PC-3 (cell line): ENCODE measurements at regions not wholly inside any gene's neighbourhood (a gene's known extent, or its start where the extent isn't known, plus 50 kb on each side); places are given as distances from the start of the nearest gene placed in this dataset.

ENCODE experiments used
- ATAC-seq: fragments of 200-7000 bp; cut with Tn5 transposase; 2 replicates; pipeline ENCODE4 v1.9.1; 2020; ENCODE audit warnings: mild to moderate bottlenecking, moderate library complexity
- BruUV-seq: library from RNA; stranded (reverse); fragments of 400-500 nt; replicated peaks from 2 replicates; lab custom pipeline; 2021; lab: Mats Ljungman, UMichigan
- CTCF ChIA-PET: fragments of 300-600 bp; sonication (Branson Sonifier 250); formaldehyde crosslinking; loops from one replicate; lab custom pipeline; 2022; ENCODE audit warnings: antibody characterized with exemption; lab: Charles Lee
- POLR2A ChIA-PET: fragments of 300-600 bp; sonication (Branson Sonifier 250); formaldehyde crosslinking; loops from one replicate; lab custom pipeline; 2022; ENCODE audit warnings: antibody characterized with exemption; ENCODE audit not compliant: unreplicated experiment; lab: Charles Lee
- DNase-seq: peaks from one replicate; pipeline ENCODE4 v3.0.0-alpha.2; 2015
- H2AFZ ChIP-seq: fragments of 300-600 bp; sonication (generic); 2 replicates; pipeline ENCODE4 v1.6.0; 2016; ENCODE audit warnings: antibody characterized with exemption, low read length
- H3F3A ChIP-seq: fragments of 300-600 bp; sonication (generic); one replicate; pipeline ENCODE4 v1.6.0; 2017; ENCODE audit warnings: antibody characterized with exemption, low read length, control low read depth, mild to moderate bottlenecking; ENCODE audit not compliant: unreplicated experiment
- H3K27ac ChIP-seq: fragments of 300-600 bp; sonication (generic); 2 replicates; pipeline ENCODE4 v1.5.1; 2016; ENCODE audit warnings: mild to moderate bottlenecking, low read length
- H3K27me3 ChIP-seq: fragments of 300-600 bp; sonication (generic); 2 replicates; pipeline ENCODE4 v1.6.1; 2016; ENCODE audit warnings: low read length, mixed read lengths
- H3K36me3 ChIP-seq: fragments of 300-600 bp; sonication (generic); 2 replicates; pipeline ENCODE4 v1.6.1; 2016; ENCODE audit warnings: low read depth, mixed run types, low read length, mixed read lengths
- H3K4me1 ChIP-seq: fragments of 300-600 bp; sonication (generic); 2 replicates; pipeline ENCODE4 v1.5.1; 2016; ENCODE audit warnings: low read length; ENCODE audit not compliant: insufficient read depth
- H3K4me2 ChIP-seq: fragments of 300-600 bp; sonication (generic); 2 replicates; pipeline ENCODE4 v1.6.0; 2016; ENCODE audit warnings: low read length
- H3K4me3 ChIP-seq: fragments of 300-600 bp; sonication (generic); 2 replicates; pipeline ENCODE4 v1.5.1; 2016; ENCODE audit warnings: mild to moderate bottlenecking, low read length, mixed read lengths
- H3K79me2 ChIP-seq: fragments of 300-600 bp; sonication (generic); 2 replicates; pipeline ENCODE4 v1.6.1; 2017; ENCODE audit warnings: low read length, mixed read lengths
- H3K9ac ChIP-seq: fragments of 300-600 bp; sonication (generic); 2 replicates; pipeline ENCODE4 v1.6.0; 2016; ENCODE audit warnings: mild to moderate bottlenecking, low read length
- H3K9me2 ChIP-seq: fragments of 300-600 bp; sonication (generic); replicated peaks from 2 replicates; pipeline ENCODE4 v1.6.1; 2016; ENCODE audit warnings: mixed run types, low read length, mixed read lengths
- H3K9me3 ChIP-seq: fragments of 300-600 bp; sonication (generic); 2 replicates; pipeline ENCODE4 v1.6.1; 2016; ENCODE audit warnings: low read length, mixed read lengths
- H4K20me1 ChIP-seq: fragments of 300-600 bp; sonication (generic); 2 replicates; pipeline ENCODE4 v1.6.1; 2016; ENCODE audit warnings: low read length, mixed read lengths
- CTCF ChIP-seq: fragments of 300-600 bp; sonication (generic); conservative IDR thresholded peaks from 2 replicates; pipeline ENCODE4 v1.5.1; 2017; ENCODE audit warnings: antibody characterized with exemption, low read depth, mild to moderate bottlenecking, low read length
- EZH2 ChIP-seq: fragments of 300-600 bp; sonication (generic); IDR thresholded peaks from one replicate; pipeline ENCODE4 v1.6.1; 2017; ENCODE audit warnings: antibody characterized with exemption, mild to moderate bottlenecking, low read length; ENCODE audit not compliant: unreplicated experiment
- EZH2phosphoT487 ChIP-seq: fragments of 300-600 bp; sonication (generic); IDR thresholded peaks from 2 replicates; pipeline ENCODE4 v1.6.1; 2018; ENCODE audit warnings: mild to moderate bottlenecking, antibody characterized with exemption, low read length, borderline replicate concordance
- intact Hi-C: fragments of 100-400 bp; cut with micrococcal nuclease; formaldehyde crosslinking; loops from 2 replicates; pipeline ENCODE4 v1.9.0; 2023

- ChIA-PET POLR2A (no interaction called here), CTCF (interaction anchor here (0.6 kb wide), 1 partner anchor 437 kb away, joined by 3 read pairs; no protein-coding TSS in a partner anchor)
- Histone ChIP-seq H3K27ac (no peak overlapping the region), H3K79me2 (no peaks in the 10 kb centered on the region), H2AFZ (no peak overlapping the region), H3K4me3 (no peak overlapping the region), H3F3A (no peaks in the 10 kb centered on the region), H4K20me1 (no peaks in the 10 kb centered on the region), H3K4me1 (peaks cover 37% of the 10 kb centered on the region), H3K9me3 (no peaks in the 10 kb centered on the region), H3K9ac (no peak overlapping the region), H3K4me2 (no peak overlapping the region), H3K36me3 (no peaks in the 10 kb centered on the region), H3K9me2 (no peaks in the 10 kb centered on the region), H3K27me3 (no peaks in the 10 kb centered on the region)
- no TSS peak for BruUV-seq
- ATAC-seq (no peak), DNase-seq (peak; percentile 20)
- TF ChIP-seq CTCF (no peak), EZH2 (no peak), EZH2phosphoT487 (no peak)
- intact Hi-C loops, result no loop called here
These were observed 71.3 kb upstream of the SMAD3 start for GRCh38 chr15:66993874-66994696.

GRCh38 chr15:66994927-66995656 is 70.3 kb upstream of the SMAD3 start:
- H3K79me2 ChIP-seq, result no peaks in the 10 kb centered on the region
- TF ChIP-seq EZH2 (no peak), CTCF (no peak), EZH2phosphoT487 (no peak)
- H3K36me3 ChIP-seq, result no peaks in the 10 kb centered on the region
- peak; percentile 67 for ATAC-seq
- no peaks in the 10 kb centered on the region for H4K20me1 ChIP-seq
- no peak overlapping the region for H3K4me2 ChIP-seq
- no peak overlapping the region for H3K9ac ChIP-seq
- H3K9me3 ChIP-seq, result no peaks in the 10 kb centered on the region
- no peak overlapping the region for H2AFZ ChIP-seq
- BruUV-seq, result no TSS peak
- no peaks in the 10 kb centered on the region for H3K27me3 ChIP-seq
- H3K9me2 ChIP-seq, result no peaks in the 10 kb centered on the region
- ChIA-PET POLR2A (no interaction called here), CTCF (no interaction called here)
- intact Hi-C loops, result no loop called here
- peaks cover 37% of the 10 kb centered on the region for H3K4me1 ChIP-seq
- H3K27ac ChIP-seq, result no peak overlapping the region
- no peak overlapping the region for H3K4me3 ChIP-seq
- peak; percentile 57 for DNase-seq
- H3F3A ChIP-seq, result no peaks in the 10 kb centered on the region
